GM21576 (cell line): ENCODE measurements at regions not wholly inside any gene's neighbourhood (a gene's known extent, or its start where the extent isn't known, plus 50 kb on each side); places are given as distances from the start of the nearest gene placed in this dataset.

Experiments used
- ATAC-seq: cut with Tn5 transposase; IDR thresholded peaks from one replicate; pipeline ENCODE4 v1.9.1; 2021; ENCODE audit warnings: mild to moderate bottlenecking, moderate library complexity; ENCODE audit not compliant: unreplicated experiment

DNA sequence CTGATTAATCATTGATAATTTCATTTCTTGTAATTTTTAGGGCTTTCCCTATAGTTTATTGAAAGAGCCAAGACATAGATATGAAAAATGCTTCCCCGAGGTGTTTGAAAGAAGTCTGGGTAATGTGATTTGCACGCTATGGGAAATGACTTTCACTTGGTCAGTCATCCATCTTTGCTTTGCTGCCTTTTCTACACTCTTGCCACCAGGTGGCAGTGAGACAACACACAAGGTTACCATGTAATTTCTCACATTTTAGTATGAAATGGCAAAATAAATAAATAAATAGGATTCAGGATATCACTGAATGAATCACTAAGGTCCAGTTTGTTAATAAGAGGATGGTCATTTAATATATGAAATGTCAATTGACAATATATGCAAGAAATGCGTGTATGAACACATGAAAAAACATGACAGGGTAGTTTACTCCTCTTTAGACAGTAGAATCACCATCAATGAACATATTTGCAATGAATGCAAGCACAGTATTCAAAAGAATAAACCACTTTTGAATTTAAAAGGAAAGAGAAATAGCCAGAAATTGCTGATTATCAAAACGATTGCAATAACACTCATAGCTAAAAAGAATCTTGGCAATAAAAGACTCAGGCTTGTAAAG lies 52.2 kb upstream of the KCNH7 start:
- ATAC-seq = peak; percentile 92

DNA sequence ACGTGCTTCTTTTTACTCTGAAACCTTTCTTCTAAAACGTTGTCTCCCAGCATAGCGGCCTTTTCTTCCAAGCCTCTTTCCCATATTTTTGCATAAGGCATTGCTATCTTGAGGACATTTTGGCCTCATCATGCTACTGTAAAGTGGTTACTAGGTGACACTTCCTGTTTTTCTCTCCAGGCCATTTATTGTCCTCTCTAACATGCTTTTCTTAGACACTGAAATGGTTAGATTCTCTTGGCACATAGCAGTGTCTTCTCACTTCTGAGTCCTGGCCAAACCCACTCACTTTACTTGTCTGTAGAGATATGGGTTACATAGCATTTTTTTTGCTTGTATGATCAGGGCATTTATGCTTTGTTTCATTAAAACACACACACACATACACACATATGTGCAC lies 50.1 kb upstream of the KCNH7 start:
- no peak for ATAC-seq
